NCI-H2107 treated with DMSO at 0.1 percent for 48 hours (cell line): ENCODE measurements at regions not wholly inside any gene's neighbourhood (a gene's known extent, or its start where the extent isn't known, plus 50 kb on each side); places are given as distances from the start of the nearest gene placed in this dataset.
A peak's percentile ranks its signal among the peaks of the same experiment; 100 is the strongest.
"Not testable (repeated sequence)": the region's sequence is repeated elsewhere in the genome, so short reads cannot be mapped to it uniquely, and the experiment has no call there.

Source experiments
- DNase-seq: peaks from one replicate; lab custom pipeline; 2025; ENCODE audit not compliant: unreplicated experiment; lab: John Stamatoyannopoulos, UW

- DNase-seq = not testable (repeated sequence)
Measured at GRCh38 chr7:66456431-66456830, 172.2 kb upstream of the KCTD7 start.

- not testable (repeated sequence) for DNase-seq
Measured at GRCh38 chr7:66458991-66459390, 169.7 kb upstream of the KCTD7 start.

- not testable (repeated sequence) for DNase-seq
Measured at GRCh38 chr7:66459783-66460413, 168.8 kb upstream of the KCTD7 start.

GRCh38 chr7:66460921-66461361 lies 167.7 kb upstream of the KCTD7 start:
- DNase-seq = no peak

- not testable (repeated sequence) for DNase-seq
Measured at GRCh38 chr7:66461397-66461796, 167.3 kb upstream of the KCTD7 start.

- not testable (repeated sequence) for DNase-seq
Measured at GRCh38 chr7:66462831-66463230, 165.8 kb upstream of the KCTD7 start.

- no peak for DNase-seq
Measured at GRCh38 chr7:66464059-66464458, 164.6 kb upstream of the KCTD7 start.

GRCh38 chr7:66466081-66466600 lies 162.5 kb upstream of the KCTD7 start:
- no peak for DNase-seq

- no peak for DNase-seq
Measured at GRCh38 chr7:66467887-66468286, 160.8 kb upstream of the KCTD7 start.

- DNase-seq = not testable (repeated sequence)
Measured at GRCh38 chr7:66473064-66473463, 155.6 kb upstream of the KCTD7 start.

- DNase-seq = no peak
Measured at GRCh38 chr7:66474441-66474840, 154.2 kb upstream of the KCTD7 start.

- DNase-seq = not testable (repeated sequence)
Measured at GRCh38 chr7:66476056-66476455, 152.6 kb upstream of the KCTD7 start.

- DNase-seq = not testable (repeated sequence)
Measured at GRCh38 chr7:66477822-66478397, 150.8 kb upstream of the KCTD7 start.

GRCh38 chr7:66481229-66481628 lies 147.5 kb upstream of the KCTD7 start:
- not testable (repeated sequence) for DNase-seq

GRCh38 chr7:66489065-66489464 lies 139.6 kb upstream of the KCTD7 start:
- not testable (repeated sequence) for DNase-seq

- DNase-seq = not testable (repeated sequence)
Measured at GRCh38 chr7:66489741-66490140, 138.9 kb upstream of the KCTD7 start.

- peak; percentile 25 for DNase-seq
Measured at GRCh38 chr7:66490979-66491378, 137.7 kb upstream of the KCTD7 start.

GRCh38 chr7:66492405-66492804 lies 136.3 kb upstream of the KCTD7 start:
- not testable (repeated sequence) for DNase-seq

- peak; percentile 92 for DNase-seq
Measured at GRCh38 chr7:66493235-66494205, 135.2 kb upstream of the KCTD7 start.

- no peak for DNase-seq
Measured at GRCh38 chr7:66497346-66497745, 131.3 kb upstream of the KCTD7 start.

GRCh38 chr7:66500087-66500486 lies 128.6 kb upstream of the KCTD7 start:
- DNase-seq = no peak
